22Rv1 (cell line): ENCODE measurements at regions not wholly inside any gene's neighbourhood (a gene's known extent, or its start where the extent isn't known, plus 50 kb on each side); places are given as distances from the start of the nearest gene placed in this dataset.

ENCODE experiments used
- CTCF ChIP-seq: fragments of 450-650 bp; IDR thresholded peaks from 2 replicates; pipeline ENCODE4 v1.5.1; 2017; ENCODE audit warnings: mild to moderate bottlenecking
- ZFX ChIP-seq: fragments of 450-650 bp; IDR thresholded peaks from 2 replicates; pipeline ENCODE4 v1.6.1; 2017; ENCODE audit warnings: antibody characterized with exemption, borderline replicate concordance

- no peak for TF ChIP-seq CTCF
- TF ChIP-seq ZFX: no peak
Measured at GRCh38 chr9:96033896-96034295, 158.4 kb downstream of the ERCC6L2 start.
